ENCODE measurements at regions not wholly inside any gene's neighbourhood (a gene's known extent, or its start where the extent isn't known, plus 50 kb on each side); places are given as distances from the start of the nearest gene placed in this dataset.

- intact Hi-C loops (cut with micrococcal nuclease), result no loop called here
Measured at GRCh38 chr9:79222483-79222882, 349.3 kb upstream of the TLE4 start.

GRCh38 chr9:79224672-79225433 is 346.9 kb upstream of the TLE4 start:
- CTCF ChIA-PET, result no interaction called here
- H2AFZ ChIP-seq (ENCODE audit: low read depth, low read length), result no peak overlapping the region
- no peak overlapping the region for H3K9ac ChIP-seq (replicated peaks; ENCODE audit: extremely low read depth, insufficient read depth, low read length)
- POLR2A ChIA-PET, result no interaction called here
- H3K27me3 ChIP-seq (ENCODE audit: control insufficient read depth in 2 of 2, insufficient read depth in 2 of 2, low read length in 2 of 2), result no peaks in the 10 kb centered on the region
- H4K20me1 ChIP-seq (replicated peaks; ENCODE audit: control insufficient read depth, extremely low read depth, insufficient read depth, low read length), result no peaks in the 10 kb centered on the region
- intact Hi-C loops (cut with micrococcal nuclease), result no loop called here
- TF ChIP-seq FOS (IDR thresholded peaks at IDR 0.05; ENCODE audit: borderline replicate concordance, insufficient read depth, low read length) (no peak), JUN (IDR thresholded peaks at IDR 0.05; ENCODE audit: borderline replicate concordance, insufficient read depth, insufficient read length, low read depth) (no peak), MYC (IDR thresholded peaks at IDR 0.05; ENCODE audit: low read depth, low read length) (no peak), EZH2 (IDR thresholded peaks at IDR 0.05; ENCODE audit: borderline replicate concordance, low read depth, low read length, severe bottlenecking) (no peak), GATA2 (IDR thresholded peaks at IDR 0.05; ENCODE audit: insufficient read depth, insufficient read length, low read depth, low read length) (no peak), CTCF (IDR thresholded peaks at IDR 0.05; ENCODE audit: extremely low read depth in 1 of 2, insufficient read depth in 1 of 2, low read depth in 1 of 2, low read length in 2 of 2) (no peak), POLR2AphosphoS5 (IDR thresholded peaks at IDR 0.05; ENCODE audit: insufficient read depth, low read depth, low read length) (no peak), POLR2A (IDR thresholded peaks at IDR 0.05; ENCODE audit: low read depth, low read length) (no peak), MAX (IDR thresholded peaks at IDR 0.05; ENCODE audit: insufficient read depth, insufficient read length) (no peak)
- no peak for FAIRE-seq
- H3K4me2 ChIP-seq (ENCODE audit: insufficient read depth, low read length), result no peak overlapping the region
- H3K9me1 ChIP-seq (replicated peaks; ENCODE audit: control insufficient read depth, extremely low read depth, insufficient read depth, low read length), result no peaks in the 10 kb centered on the region
- H3K4me3 ChIP-seq (replicated peaks in 1 of 3; ENCODE audit: insufficient read depth in 1 of 3, low read depth in 1 of 3, low read length in 3 of 3), result no peak overlapping the region
- BruUV-seq (replicated peaks), result no TSS peak
- H3K27ac ChIP-seq (ENCODE audit: insufficient read depth, low read depth, low read length), result no peak overlapping the region
- DNase-seq (ENCODE audit: low read depth, low spot score), result no peak
- dilution Hi-C loops (cut with MboI; ENCODE audit: extremely low pct_ligation_motif_present, low sequenced_read_pairs), result no loop called here
- no peaks in the 10 kb centered on the region for H3K4me1 ChIP-seq (ENCODE audit: control insufficient read depth, extremely low read depth, insufficient read depth, low read length)
- H3K9me3 ChIP-seq (replicated peaks; ENCODE audit: control insufficient read depth, insufficient read depth, low read length), result no peaks in the 10 kb centered on the region
- H3K36me3 ChIP-seq (ENCODE audit: control insufficient read depth in 2 of 2, extremely low read depth in 1 of 2, insufficient read depth in 2 of 2, low read length in 2 of 2), result no peaks in the 10 kb centered on the region
- H3K79me2 ChIP-seq (ENCODE audit: control insufficient read depth, insufficient read depth, low read length), result no peaks in the 10 kb centered on the region

More at GRCh38 chr9:79222483-79222882, 349.3 kb upstream of the TLE4 start:
- H3K27ac ChIP-seq (ENCODE audit: insufficient read depth, low read depth, low read length), result no peak overlapping the region
- no peak overlapping the region for H3K9ac ChIP-seq (replicated peaks; ENCODE audit: extremely low read depth, insufficient read depth, low read length)
- no TSS peak for BruUV-seq (replicated peaks)
- no peaks in the 10 kb centered on the region for H3K79me2 ChIP-seq (ENCODE audit: control insufficient read depth, insufficient read depth, low read length)
- H3K4me3 ChIP-seq (replicated peaks in 1 of 3; ENCODE audit: insufficient read depth in 1 of 3, low read depth in 1 of 3, low read length in 3 of 3), result no peak overlapping the region
- DNase-seq (ENCODE audit: low read depth, low spot score) (no peak), FAIRE-seq (no peak)
- H3K4me2 ChIP-seq (ENCODE audit: insufficient read depth, low read length), result no peak overlapping the region
- no peaks in the 10 kb centered on the region for H4K20me1 ChIP-seq (replicated peaks; ENCODE audit: control insufficient read depth, extremely low read depth, insufficient read depth, low read length)
- no peaks in the 10 kb centered on the region for H3K9me1 ChIP-seq (replicated peaks; ENCODE audit: control insufficient read depth, extremely low read depth, insufficient read depth, low read length)
- POLR2A ChIA-PET, result no interaction called here
- H3K9me3 ChIP-seq (replicated peaks; ENCODE audit: control insufficient read depth, insufficient read depth, low read length), result no peaks in the 10 kb centered on the region
- CTCF ChIA-PET, result no interaction called here
- H3K36me3 ChIP-seq (ENCODE audit: control insufficient read depth in 2 of 2, extremely low read depth in 1 of 2, insufficient read depth in 2 of 2, low read length in 2 of 2), result no peaks in the 10 kb centered on the region
- H2AFZ ChIP-seq (ENCODE audit: low read depth, low read length), result no peak overlapping the region
- no peak for TF ChIP-seq MAX (IDR thresholded peaks at IDR 0.05; ENCODE audit: insufficient read depth, insufficient read length)
- no peak for TF ChIP-seq GATA2 (IDR thresholded peaks at IDR 0.05; ENCODE audit: insufficient read depth, insufficient read length, low read depth, low read length)
- TF ChIP-seq FOS (IDR thresholded peaks at IDR 0.05; ENCODE audit: borderline replicate concordance, insufficient read depth, low read length), result no peak
- no peak for TF ChIP-seq EZH2 (IDR thresholded peaks at IDR 0.05; ENCODE audit: borderline replicate concordance, low read depth, low read length, severe bottlenecking)
- no peak for TF ChIP-seq POLR2AphosphoS5 (IDR thresholded peaks at IDR 0.05; ENCODE audit: insufficient read depth, low read depth, low read length)
- TF ChIP-seq POLR2A (IDR thresholded peaks at IDR 0.05; ENCODE audit: low read depth, low read length), result no peak
- TF ChIP-seq MYC (IDR thresholded peaks at IDR 0.05; ENCODE audit: low read depth, low read length), result no peak
- dilution Hi-C loops (cut with MboI; ENCODE audit: extremely low pct_ligation_motif_present, low sequenced_read_pairs), result no loop called here
- no peaks in the 10 kb centered on the region for H3K4me1 ChIP-seq (ENCODE audit: control insufficient read depth, extremely low read depth, insufficient read depth, low read length)
- no peaks in the 10 kb centered on the region for H3K27me3 ChIP-seq (ENCODE audit: control insufficient read depth in 2 of 2, insufficient read depth in 2 of 2, low read length in 2 of 2)
